Hematopoietic multipotent progenitor cell treated with erythropoietin and hydrocortisone succinate and interleukin-3 and kit ligand, for 6 days (in vitro differentiated cells): ENCODE measurements at regions not wholly inside any gene's neighbourhood (a gene's known extent, or its start where the extent isn't known, plus 50 kb on each side); places are given as distances from the start of the nearest gene placed in this dataset.
"Not testable (repeated sequence)": the region's sequence is repeated elsewhere in the genome, so short reads cannot be mapped to it uniquely, and the experiment has no call there.

Source experiments
- DNase-seq: peaks from one replicate; pipeline ENCODE4 v3.0.0-alpha.2; 2015

GRCh38 chr5:103990064-103990463, 427.5 kb upstream of the NUDT12 start:
- no peak for DNase-seq

- no peak for DNase-seq
Measured at GRCh38 chr5:103981592-103981991, 419.0 kb upstream of the NUDT12 start.

- no peak for DNase-seq
Measured at GRCh38 chr5:103973669-103974068, 411.1 kb upstream of the NUDT12 start.

- DNase-seq = not testable (repeated sequence)
Measured at GRCh38 chr5:103966295-103966694, 403.7 kb upstream of the NUDT12 start.

GRCh38 chr5:103962023-103962422, 399.4 kb upstream of the NUDT12 start:
- DNase-seq = no peak

- no peak for DNase-seq
Measured at GRCh38 chr5:103953601-103954382, 391.2 kb upstream of the NUDT12 start.

- DNase-seq = no peak
Measured at GRCh38 chr5:103951776-103952175, 389.2 kb upstream of the NUDT12 start.

GRCh38 chr5:103943230-103943629, 380.6 kb upstream of the NUDT12 start:
- no peak for DNase-seq

- no peak for DNase-seq
Measured at GRCh38 chr5:103942587-103943186, 380.1 kb upstream of the NUDT12 start.

- DNase-seq = no peak
Measured at GRCh38 chr5:103941596-103941995, 379.0 kb upstream of the NUDT12 start.

- DNase-seq = no peak
Measured at GRCh38 chr5:103938146-103938695, 375.6 kb upstream of the NUDT12 start.

- no peak for DNase-seq
Measured at GRCh38 chr5:103929338-103930013, 366.9 kb upstream of the NUDT12 start.

- DNase-seq = no peak
Measured at GRCh38 chr5:103927739-103928138, 365.1 kb upstream of the NUDT12 start.

GRCh38 chr5:103923616-103924168, 361.1 kb upstream of the NUDT12 start:
- DNase-seq = no peak

GRCh38 chr5:103919506-103919905, 356.9 kb upstream of the NUDT12 start:
- no peak for DNase-seq

GRCh38 chr5:103918668-103919367, 356.2 kb upstream of the NUDT12 start:
- no peak for DNase-seq

- no peak for DNase-seq
Measured at GRCh38 chr5:103915081-103915480, 352.5 kb upstream of the NUDT12 start.

GRCh38 chr5:103910786-103911185, 348.2 kb upstream of the NUDT12 start:
- no peak for DNase-seq

GRCh38 chr5:103910011-103910410, 347.4 kb upstream of the NUDT12 start:
- DNase-seq = no peak

- no peak for DNase-seq
Measured at GRCh38 chr5:103909391-103909790, 346.8 kb upstream of the NUDT12 start.

- DNase-seq = no peak
Measured at GRCh38 chr5:103908336-103909080, 345.9 kb upstream of the NUDT12 start.

GRCh38 chr5:103907001-103907400, 344.4 kb upstream of the NUDT12 start:
- DNase-seq = no peak
